ENCODE measurements at regions not wholly inside any gene's neighbourhood (a gene's known extent, or its start where the extent isn't known, plus 50 kb on each side); places are given as distances from the start of the nearest gene placed in this dataset.

DNA sequence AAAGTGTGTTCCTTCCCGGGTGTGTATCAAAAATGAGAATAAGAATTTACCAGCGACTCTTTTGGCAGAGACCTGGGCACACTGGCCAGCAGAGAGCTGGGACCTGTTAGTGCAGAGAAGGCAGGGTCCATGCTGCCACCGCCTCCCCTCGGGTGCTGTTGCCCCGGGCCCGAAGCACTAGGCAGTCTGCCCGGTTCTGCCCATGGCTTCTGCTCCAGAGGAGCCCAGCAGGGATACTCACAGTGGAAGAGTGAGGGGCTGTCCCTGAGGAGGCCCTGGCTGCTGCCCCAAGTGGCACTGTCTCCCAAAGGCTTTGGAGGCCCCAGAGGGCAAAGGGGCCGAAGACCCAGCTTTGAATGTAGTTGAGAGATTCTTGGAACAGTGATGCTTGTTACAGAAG, 80.5 kb downstream of the MIS18A start:
- TF ChIP-seq CTCF (conservative IDR thresholded peaks at IDR 0.05; ENCODE audit: low read depth in 2 of 2) (no peak), NANOG (IDR thresholded peaks at IDR 0.05; ENCODE audit: borderline replicate concordance) (no peak), POLR2AphosphoS5 (IDR thresholded peaks at IDR 0.05; ENCODE audit: low read depth) (no peak), CREB1 (CRISPR knock-in tag; IDR thresholded peaks at IDR 0.05; ENCODE audit: low read depth) (no peak), JUNB (IDR thresholded peaks at IDR 0.05; ENCODE audit: unreplicated experiment) (no peak), EZH2phosphoT487 (IDR thresholded peaks at IDR 0.05; ENCODE audit: unreplicated experiment) (no peak), REST (IDR thresholded peaks at IDR 0.05; ENCODE audit: unreplicated experiment) (no peak), EZH2 (IDR thresholded peaks at IDR 0.05; ENCODE audit: low read depth, unreplicated experiment) (no peak), ZNF114 (CRISPR knock-in tag; IDR thresholded peaks at IDR 0.05) (no peak)
